Skeletal muscle cell (primary cell): ENCODE measurements at regions not wholly inside any gene's neighbourhood (a gene's known extent, or its start where the extent isn't known, plus 50 kb on each side); places are given as distances from the start of the nearest gene placed in this dataset.
"Not testable (repeated sequence)": the region's sequence is repeated elsewhere in the genome, so short reads cannot be mapped to it uniquely, and the experiment has no call there.

Experiments
- DNase-seq: peaks from one replicate; pipeline ENCODE4 v3.0.0-alpha.2; 2010; ENCODE audit warnings: low read depth
- H3K4me3 ChIP-seq: 2 replicates; pipeline ENCODE4 v1.5.1; 2011; ENCODE audit warnings: low read depth, mild to moderate bottlenecking, control low read depth, low read length, moderate library complexity

GRCh38 chr5:101174981-101175380 lies 271.9 kb upstream of the ST8SIA4 start:
- no peak for DNase-seq
- no peak overlapping the region for H3K4me3 ChIP-seq

- DNase-seq = no peak
- no peak overlapping the region for H3K4me3 ChIP-seq
These were observed 260.0 kb upstream of the ST8SIA4 start for GRCh38 chr5:101163088-101163487.

DNA sequence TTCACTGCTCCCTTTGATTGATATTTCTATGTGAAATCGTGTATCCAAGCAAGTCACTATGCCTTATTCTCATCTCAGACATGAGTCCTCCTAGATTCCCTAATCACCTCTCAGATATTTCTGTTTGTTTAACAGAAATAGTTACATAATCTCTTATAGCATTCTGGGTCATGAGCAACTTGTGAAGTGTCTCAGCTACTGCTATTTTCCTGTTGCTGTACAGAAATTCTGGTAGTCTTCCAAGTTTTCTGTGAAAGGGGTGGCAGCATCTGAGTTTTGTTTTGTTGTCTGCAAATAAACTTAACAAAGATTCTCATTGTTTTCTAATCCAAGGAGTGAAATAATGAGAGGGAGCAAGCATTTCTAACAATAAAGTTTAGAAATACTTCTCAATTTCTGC lies 256.9 kb upstream of the ST8SIA4 start:
- DNase-seq = no peak
- H3K4me3 ChIP-seq = no peak overlapping the region

GRCh38 chr5:101159006-101159405 lies 255.9 kb upstream of the ST8SIA4 start:
- no peak overlapping the region for H3K4me3 ChIP-seq
- DNase-seq = no peak

DNA sequence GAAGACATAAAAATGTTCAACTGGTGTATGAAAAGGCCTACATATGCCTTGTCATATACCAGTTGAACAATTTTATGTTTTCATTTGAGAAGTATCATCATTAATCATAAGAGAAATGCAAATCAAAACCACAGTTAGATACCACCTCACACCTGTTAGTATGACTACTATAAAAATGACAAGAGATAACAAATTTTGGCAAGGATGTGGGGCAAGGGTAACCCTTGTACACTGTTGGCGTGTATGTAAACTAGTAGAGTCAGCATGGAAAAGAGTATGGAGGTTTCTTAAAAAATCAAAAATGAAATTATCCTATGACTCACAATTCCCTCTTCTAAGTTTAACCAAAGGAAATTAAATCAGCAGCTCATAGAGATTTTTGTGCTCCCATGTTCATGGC lies 250.4 kb upstream of the ST8SIA4 start:
- H3K4me3 ChIP-seq = no peak overlapping the region
- no peak for DNase-seq

DNA sequence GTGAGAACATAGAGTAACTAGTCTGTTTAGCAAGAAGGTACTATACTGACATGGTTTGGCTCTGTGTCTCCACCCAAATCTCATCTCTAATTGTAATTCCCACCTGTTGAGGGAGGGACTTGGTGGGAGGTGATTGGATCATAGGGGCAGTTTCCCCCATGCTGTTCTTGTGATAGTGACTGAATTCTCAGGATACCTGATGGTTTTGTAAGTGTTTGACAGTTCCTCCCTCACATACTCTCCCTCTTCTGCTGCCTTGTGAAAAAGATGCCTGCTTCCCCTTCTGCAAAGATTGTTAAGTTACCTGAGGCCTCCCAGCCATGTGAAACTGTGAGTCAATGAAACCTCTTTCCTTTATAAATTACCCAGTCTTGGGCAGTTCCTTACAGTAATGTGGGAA lies 240.4 kb upstream of the ST8SIA4 start:
- no peak for DNase-seq
- no peak overlapping the region for H3K4me3 ChIP-seq

- H3K4me3 ChIP-seq = no peak overlapping the region
- DNase-seq = no peak
These were observed 239.0 kb upstream of the ST8SIA4 start for GRCh38 chr5:101142102-101142501.

GRCh38 chr5:101136454-101136853 lies 233.4 kb upstream of the ST8SIA4 start:
- no peak overlapping the region for H3K4me3 ChIP-seq
- no peak for DNase-seq

GRCh38 chr5:101123363-101123762 lies 220.3 kb upstream of the ST8SIA4 start:
- H3K4me3 ChIP-seq = no peak overlapping the region
- DNase-seq = no peak

DNA sequence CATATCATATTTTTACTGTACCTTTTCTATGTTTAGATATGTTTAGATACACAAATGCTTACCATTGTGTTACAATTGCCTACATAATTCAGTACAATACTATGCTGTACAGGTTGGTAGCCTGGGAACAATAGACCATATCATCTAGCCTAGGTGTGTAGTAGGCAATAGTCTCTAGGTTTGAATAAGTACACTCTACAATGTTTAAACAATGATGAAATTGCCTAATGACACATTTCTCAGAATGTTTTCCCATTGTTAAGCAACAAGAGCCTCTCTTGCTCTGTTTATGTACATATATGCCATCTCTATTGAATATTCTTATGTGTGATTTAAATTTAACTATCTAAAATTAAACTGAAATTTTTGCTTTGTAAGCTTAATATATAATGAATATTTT lies 209.6 kb upstream of the ST8SIA4 start:
- no peak for DNase-seq
- no peak overlapping the region for H3K4me3 ChIP-seq

GRCh38 chr5:101103874-101104273 lies 200.8 kb upstream of the ST8SIA4 start:
- DNase-seq = no peak
- H3K4me3 ChIP-seq = no peak overlapping the region

DNA sequence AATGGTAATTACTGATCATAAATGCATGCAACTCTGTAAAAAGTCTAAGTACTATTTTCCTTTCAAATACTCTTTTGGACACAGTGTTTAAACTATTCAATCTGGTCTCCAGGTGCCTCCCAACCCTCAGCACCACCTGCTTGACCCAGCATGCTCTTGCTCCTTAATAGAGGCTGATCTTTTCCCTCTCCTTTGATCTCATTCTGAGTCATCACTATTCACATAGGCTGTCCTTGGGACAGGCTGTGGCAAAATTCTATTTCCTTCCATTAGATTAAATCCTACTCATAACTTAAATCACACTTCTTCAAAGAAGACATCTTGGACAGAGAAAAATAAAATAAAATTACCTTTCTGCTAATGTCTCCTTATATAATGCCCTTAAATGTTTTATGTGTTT lies 199.4 kb upstream of the ST8SIA4 start:
- no peak overlapping the region for H3K4me3 ChIP-seq
- no peak for DNase-seq

- no peak for DNase-seq
- H3K4me3 ChIP-seq = no peak overlapping the region
These were observed 188.8 kb upstream of the ST8SIA4 start for GRCh38 chr5:101091902-101092301.

DNA sequence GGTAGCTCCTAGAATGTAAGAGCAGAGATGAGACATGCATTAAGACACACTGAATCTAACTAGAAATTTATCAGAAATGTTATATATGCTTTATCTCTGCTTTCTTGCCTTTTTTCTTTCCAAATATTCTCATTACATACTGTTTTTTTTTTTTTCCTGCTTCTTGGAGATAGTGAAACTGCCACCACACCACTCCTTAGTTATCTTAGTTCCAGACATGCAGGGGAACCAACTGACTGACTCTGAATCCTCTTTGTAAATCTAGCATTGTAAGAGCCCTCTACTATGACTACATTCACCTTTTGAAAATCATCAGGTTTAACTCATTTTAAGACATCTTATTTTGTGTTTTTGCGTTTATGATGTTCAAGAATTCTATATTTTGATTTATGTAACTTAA lies 181.3 kb upstream of the ST8SIA4 start:
- no peak overlapping the region for H3K4me3 ChIP-seq
- no peak for DNase-seq

DNA sequence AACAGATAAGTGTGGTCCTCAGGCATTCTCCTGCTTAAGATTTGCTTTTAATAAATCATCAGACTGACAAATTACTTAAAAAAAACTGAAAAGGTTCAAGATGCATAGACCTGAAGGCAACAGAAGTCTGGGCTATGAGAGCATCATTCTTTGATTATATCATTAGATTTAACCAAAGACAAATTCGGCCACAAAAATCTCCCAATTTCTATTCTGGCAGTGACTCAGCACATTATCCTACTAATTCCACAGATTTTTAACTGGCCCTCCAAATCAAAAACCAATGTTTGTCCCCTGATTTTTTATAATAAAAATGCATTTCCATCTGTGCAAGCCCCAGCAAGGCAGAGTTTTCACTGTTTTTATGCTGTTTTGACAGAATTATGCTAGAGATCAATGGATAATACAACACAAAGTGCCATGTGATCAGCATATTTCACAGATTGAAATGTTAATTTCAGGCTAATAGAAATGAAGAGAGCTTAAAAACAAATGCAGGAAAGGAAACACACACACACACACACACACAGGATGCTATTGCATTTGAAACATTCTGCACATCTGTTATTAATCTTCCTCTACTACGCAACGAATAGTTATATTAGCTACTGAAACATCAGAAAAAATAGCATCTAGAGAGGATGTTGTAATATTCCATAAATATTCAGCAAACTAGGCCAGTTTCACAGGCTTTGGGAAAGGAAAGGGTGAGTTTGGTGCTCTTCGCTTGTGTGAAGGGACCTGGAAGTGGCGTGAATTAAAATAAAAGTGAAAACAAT lies 177.6 kb upstream of the ST8SIA4 start:
- peak; percentile 25 for DNase-seq
- no peak overlapping the region for H3K4me3 ChIP-seq

DNA sequence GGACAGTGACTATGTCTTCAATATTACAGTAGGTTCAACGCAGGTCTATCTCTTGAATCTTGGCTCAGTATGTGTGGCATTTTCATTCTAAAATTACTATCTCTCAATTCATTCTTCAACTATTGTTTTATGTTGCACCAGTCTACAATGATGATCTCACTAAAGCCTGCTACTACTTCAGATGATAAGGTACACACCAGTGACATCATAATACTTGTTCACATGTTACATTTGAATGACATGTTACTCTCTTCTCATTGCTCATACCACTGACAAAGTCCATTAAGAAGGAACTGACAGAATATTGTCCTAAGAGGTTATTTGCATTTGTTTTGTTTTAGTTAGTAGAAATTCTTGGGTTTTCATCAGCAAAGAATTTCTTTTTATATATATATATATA lies 165.2 kb upstream of the ST8SIA4 start:
- no peak for DNase-seq
- H3K4me3 ChIP-seq = no peak overlapping the region

- DNase-seq = no peak
These were observed 164.3 kb upstream of the ST8SIA4 start for GRCh38 chr5:101067429-101067828.

DNA sequence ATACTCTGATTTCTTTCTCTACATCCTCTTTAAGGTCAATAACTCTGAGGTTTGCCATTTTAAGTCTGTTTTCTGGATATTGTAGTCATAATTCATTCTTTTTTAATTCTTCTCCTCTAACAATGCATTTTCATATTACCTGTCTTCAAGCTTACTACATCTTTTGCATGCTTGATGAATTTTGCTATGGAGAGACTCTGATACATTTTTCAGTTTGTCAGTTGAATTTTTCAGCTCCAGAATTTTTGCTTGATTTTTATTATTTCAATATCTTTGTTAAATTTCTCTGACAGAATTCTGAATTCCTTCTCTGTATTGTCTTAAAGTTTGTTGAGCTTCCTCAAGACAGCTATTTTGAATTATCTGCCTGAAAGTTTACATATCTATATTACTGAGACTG lies 159.8 kb upstream of the ST8SIA4 start:
- H3K4me3 ChIP-seq = no peak overlapping the region

More at GRCh38 chr5:101067429-101067828, 164.3 kb upstream of the ST8SIA4 start:
- H3K4me3 ChIP-seq = no peak overlapping the region

DNA sequence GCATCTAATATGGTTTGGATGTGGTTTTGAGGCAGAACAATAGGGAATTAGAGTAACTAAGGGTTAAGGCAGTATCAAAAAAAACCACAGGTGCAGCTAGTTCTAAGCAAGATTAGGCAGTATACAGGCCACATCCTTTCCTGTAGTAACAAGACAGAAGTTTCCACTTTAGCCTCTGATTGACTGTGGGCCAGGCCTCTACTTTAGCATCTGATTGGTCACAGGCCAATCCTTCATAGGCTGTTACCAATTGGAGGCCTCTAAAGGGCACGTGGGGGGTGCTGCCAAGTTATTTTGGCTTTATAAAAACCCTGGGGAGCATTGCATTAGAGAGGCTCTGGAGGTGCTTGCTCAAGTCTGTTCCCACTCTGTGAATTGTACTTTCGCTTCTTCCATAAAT lies 144.1 kb upstream of the ST8SIA4 start:
- no peak for DNase-seq
- no peak overlapping the region for H3K4me3 ChIP-seq

More for the DNA sequence above, 159.8 kb upstream of the ST8SIA4 start:
- DNase-seq = no peak

- DNase-seq = no peak
These were observed 142.6 kb upstream of the ST8SIA4 start for GRCh38 chr5:101045689-101046088.

DNA sequence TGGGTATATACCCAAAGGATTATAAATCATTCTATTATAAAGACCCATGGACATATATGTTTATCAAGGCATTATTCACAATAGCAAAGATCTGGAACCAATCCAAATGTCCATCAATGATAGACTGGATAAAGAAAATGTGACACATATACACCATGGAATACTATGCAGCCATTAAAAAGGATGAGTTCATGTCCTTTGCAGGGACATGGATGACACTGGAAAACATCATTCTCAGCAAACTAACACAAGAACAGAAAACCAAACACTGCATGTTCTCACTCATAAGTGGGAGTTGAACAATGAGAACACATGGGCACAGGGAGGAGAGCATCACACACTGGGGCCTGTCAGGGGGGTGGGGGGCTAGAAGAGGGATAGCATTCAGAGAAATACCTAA lies 136.9 kb upstream of the ST8SIA4 start:
- H3K4me3 ChIP-seq, DNase-seq: not testable (repeated sequence)

More at GRCh38 chr5:101045689-101046088, 142.6 kb upstream of the ST8SIA4 start:
- H3K4me3 ChIP-seq = no peak overlapping the region

- H3K4me3 ChIP-seq = no peak overlapping the region
- DNase-seq = no peak
These were observed 133.7 kb upstream of the ST8SIA4 start for GRCh38 chr5:101036778-101037177.
